Stimulated activated CD4-positive, alpha-beta T cell treated with anti-CD3 and anti-CD28 coated beads, Interleukin-4, amount 100 ng/mL, for 24 hours (primary cell): ENCODE measurements at regions not wholly inside any gene's neighbourhood (a gene's known extent, or its start where the extent isn't known, plus 50 kb on each side); places are given as distances from the start of the nearest gene placed in this dataset.
"Not testable (repeated sequence)": the region's sequence is repeated elsewhere in the genome, so short reads cannot be mapped to it uniquely, and the experiment has no call there.

Experiments used
- DNase-seq: peaks from one replicate; pipeline ENCODE4 v3.0.0-alpha.2; 2020

DNA sequence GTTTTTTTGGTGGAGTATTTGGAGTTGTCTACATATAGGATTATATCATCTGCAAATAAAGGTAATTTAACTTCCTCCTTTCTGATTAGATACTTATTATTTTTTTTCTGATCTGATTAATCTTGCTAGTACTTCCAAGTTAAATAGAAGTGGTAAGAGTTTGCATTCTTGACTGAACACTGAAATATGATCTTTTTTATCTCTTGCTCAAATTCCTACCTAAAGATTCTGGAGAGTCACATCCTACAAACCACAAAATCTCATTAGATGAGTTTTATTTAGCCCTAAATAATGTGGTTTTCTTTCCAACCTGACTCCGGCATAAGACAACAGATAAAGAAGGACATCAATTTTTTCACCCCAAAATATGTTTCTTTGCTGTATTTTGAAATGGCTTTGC, 977.9 kb upstream of the GBE1 start:
- DNase-seq = no peak

DNA sequence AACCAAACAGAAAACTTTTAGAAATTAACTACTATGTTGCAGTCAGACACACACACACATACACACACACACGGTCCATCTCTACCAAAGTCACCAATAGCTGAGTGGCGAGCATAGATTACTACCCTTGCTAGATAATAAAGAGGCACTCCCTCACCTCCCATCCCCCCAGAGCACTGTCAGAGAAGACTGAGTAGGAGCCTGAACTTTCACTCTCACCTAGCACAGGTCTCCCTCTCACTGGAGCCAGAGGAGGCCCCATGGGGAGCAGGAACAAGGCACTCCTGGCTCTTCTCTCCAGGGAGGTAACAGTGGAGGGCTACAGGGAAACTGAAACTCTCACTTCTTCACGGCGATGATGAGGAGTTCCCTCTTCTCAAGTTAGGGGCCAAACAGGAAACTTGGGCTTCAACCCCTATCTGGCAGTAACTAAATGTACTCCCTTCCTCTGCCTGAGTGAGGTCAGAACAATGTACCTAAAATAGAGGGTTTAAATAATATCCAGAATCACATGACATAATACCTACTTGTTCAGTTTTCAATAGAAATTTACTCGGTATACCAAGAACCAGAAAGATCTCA, 975.3 kb upstream of the GBE1 start:
- DNase-seq = no peak

DNA sequence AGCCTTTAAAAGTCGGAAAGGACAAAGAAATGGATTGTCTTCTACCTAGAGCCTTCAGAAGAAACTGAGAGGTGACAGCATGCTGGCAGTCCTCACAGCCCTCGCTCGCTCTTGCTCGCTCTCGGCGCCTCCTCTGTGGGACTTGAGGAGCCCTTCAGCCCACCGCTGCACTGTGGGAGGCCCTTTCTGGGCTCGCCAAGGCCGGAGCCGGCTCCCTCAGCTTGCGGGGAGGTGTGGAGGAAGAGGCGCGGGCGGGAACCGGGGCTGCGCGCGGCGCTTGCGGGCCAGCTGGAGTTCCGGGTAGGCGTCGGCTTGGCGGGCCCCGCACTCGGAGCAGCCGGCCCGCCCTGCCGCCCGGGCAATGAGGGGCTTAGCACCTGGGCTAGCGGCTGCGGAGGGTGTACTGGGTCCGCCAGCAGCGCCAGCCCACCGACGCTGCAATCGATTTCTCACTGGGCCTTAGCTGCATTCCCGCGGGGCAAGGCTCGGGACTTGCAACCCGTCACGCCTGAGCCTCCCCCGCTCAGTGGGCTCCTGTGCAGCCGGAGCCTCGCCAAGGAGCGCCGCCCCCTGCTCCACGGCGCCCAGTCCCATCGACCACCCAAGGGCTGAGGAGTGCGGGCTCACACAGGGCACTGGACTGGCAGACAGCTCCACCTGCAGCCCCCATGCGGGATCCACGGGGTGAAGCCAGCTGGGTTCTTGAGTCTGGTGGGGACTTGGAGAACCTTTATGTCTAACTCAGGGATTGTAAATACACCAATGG, 953.8 kb upstream of the GBE1 start:
- DNase-seq = no peak

DNA sequence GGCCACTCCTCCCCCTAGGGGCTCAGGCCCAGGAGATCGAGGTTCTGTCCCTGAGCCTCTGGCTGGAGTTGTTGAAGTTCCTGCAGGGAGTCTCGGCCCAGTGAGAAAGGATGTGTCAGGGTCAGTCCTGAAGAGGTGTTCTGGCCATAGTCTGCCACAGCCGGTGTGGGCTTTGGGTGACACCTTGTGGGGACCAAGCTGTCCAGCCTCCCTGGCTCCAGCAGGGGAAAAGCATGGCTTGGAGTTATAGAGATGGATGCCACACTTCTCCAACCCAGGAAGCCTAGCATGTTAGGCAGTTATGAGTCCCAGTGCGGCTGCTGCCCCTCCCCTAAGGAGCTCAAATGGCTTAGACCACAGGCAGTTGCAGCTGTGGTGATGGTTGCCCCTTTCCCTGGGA, 945.6 kb upstream of the GBE1 start:
- DNase-seq = no peak

DNA sequence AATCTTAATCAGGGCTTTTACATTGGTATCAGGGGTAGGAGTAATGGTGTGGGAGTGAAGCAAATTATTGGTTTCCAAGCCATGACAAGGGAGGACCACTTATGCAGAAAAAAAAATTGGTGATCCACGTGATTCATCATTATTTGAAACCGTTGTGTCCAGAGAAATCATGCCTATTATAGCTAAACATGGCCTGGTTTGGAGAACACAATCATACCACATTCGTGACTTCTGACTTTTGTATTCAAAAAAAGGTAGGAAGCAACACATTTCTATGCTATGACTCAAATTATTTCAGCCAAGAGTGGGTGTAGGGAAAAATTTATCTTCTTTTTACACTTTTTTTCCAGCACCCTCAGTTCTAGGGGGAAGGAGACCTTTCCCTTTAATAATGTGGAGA, 924.3 kb upstream of the GBE1 start:
- no peak for DNase-seq

DNA sequence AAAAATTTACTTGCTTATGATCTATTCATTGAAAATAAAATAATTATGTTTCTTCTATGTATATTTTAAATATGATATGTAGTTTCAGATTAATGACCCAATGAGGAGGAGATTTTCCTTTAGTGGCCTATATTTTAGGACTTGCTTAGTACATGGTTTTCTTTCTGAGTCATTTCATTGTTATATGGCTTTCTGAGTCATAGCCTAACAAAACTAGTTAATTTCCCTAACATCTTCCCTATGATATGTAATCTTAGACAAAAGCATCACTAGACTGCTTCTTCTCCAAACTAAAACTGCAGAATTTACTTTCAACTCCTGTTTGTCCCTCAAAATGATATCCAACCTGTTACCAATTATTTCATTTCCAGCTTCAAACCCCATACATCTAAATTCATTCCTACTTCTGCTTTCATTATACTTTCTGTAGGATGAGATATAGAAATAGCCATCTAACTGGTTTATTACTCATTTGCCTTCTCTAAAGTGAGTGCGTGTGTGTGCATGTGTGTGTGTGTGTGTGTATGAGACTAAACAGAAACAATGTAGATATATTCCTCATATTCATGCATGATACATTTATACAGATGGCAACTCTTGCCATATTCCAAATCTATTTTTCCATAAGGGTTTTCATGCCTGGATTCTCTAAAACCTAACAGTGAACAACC, 915.0 kb upstream of the GBE1 start:
- DNase-seq = no peak

DNA sequence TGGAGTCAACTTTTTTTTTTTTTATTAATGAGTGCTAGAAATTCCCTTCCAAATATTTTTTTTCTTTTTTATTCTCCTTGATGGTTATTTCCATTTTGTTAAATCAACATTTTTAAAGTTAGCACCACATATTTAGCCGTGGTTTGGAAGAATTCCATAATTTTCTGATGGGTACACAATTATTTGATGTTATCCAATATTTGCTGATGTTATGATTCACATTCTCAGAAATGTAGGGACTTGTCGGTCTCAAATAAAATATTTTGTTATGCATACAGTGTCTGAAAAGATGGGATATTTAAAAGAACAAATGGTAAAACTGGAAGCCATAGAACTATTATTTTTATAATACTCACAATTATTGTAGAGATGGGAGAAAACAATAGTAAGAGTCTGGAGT, 911.5 kb upstream of the GBE1 start:
- DNase-seq = no peak

DNA sequence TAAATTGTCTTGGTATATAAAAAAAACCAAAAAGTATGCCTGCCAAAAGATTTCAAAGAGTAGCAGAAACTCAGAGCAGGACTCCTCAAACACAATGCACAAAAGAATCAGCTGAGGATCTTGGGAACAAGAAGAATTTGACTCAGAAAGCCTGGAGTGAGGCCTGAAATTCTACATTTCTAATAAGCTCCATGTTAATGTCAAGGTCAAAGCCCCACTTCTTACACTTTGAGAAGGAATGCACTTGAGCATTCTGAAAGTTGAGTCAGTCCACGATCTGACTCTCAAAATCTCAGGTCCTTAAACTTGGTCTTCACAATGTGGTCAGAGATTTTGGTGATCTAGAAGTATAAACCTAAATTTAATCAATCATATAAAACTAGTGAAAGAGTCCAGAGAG, 910.0 kb upstream of the GBE1 start:
- DNase-seq = no peak

- no peak for DNase-seq
Observed at GRCh38 chr3:82654708-82655107, 893.3 kb upstream of the GBE1 start.

- DNase-seq = no peak
Observed at GRCh38 chr3:82643948-82644347, 882.5 kb upstream of the GBE1 start.

DNA sequence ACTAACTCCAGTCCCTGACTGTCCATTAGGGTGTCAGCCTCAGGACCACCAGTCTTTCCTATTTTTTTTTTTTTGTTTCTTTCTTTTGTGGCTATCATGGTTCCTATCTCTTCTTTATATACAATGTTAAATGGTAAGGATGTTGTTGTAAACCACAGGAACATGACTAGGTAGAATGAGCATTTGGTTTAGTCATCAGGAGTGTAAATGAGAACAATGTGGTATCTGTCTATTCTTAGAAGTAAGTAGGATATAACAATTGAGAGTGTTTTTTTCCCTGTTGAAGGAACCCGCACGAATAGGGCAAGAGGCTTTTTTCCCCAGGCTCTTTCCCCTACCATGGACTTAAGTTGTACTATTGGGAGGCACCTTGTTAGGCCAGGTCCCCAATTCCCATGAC, 880.3 kb upstream of the GBE1 start:
- DNase-seq = no peak

- no peak for DNase-seq
Observed at GRCh38 chr3:82640254-82640653, 878.8 kb upstream of the GBE1 start.

GRCh38 chr3:82637574-82637973, 876.1 kb upstream of the GBE1 start:
- DNase-seq = no peak

GRCh38 chr3:82636177-82636576, 874.7 kb upstream of the GBE1 start:
- DNase-seq = no peak

GRCh38 chr3:82633319-82633718, 871.9 kb upstream of the GBE1 start:
- no peak for DNase-seq

GRCh38 chr3:82629937-82630336, 868.5 kb upstream of the GBE1 start:
- DNase-seq = no peak

DNA sequence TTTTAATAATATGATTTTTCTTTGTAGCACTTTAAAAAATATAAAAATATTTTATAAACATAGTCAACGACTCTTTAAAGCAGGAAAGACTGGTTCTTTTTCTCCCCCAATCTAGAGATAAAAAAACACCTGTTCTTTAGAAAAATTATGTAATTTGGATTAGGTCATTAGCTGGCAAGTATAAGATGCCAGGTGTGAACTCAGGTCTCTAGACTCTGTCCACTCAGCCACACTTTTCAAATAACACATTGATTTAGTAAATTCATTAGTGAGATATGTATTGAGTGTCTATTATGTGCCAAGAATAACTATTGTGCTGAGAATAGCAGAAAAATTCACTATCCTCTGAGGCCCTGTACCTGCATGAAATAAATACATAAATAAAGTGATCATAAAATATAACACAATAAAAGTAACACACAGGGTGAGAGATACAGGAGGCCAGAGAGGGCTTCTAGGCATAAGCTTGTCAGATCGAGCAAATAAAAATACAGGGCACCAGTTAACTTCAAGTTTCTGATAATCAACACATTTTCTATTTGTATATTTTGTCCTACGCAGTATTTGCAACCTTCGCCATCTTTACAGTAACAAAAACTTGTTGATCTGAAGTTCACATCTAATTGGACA, 867.1 kb upstream of the GBE1 start:
- DNase-seq = no peak

DNA sequence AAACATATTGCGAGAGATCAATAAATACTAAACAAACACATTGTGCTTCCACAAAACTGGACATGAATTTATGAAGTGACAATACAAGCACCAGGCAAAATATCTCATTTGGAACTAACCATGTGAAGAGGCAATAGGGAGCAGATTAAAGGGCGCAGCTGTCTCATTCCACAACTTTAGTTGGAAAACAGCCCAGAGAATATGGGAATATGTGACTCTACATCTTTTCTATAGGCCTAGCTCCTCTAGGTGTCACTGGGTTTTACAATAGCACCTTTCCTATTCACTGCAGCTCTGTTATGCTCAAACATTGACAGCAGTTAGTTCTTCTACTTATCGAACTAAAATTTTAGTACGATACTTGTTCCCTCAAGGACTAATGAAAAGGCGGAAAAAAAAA, 866.3 kb upstream of the GBE1 start:
- DNase-seq = no peak

- not testable (repeated sequence) for DNase-seq
Observed at GRCh38 chr3:82620744-82621143, 859.3 kb upstream of the GBE1 start.

DNA sequence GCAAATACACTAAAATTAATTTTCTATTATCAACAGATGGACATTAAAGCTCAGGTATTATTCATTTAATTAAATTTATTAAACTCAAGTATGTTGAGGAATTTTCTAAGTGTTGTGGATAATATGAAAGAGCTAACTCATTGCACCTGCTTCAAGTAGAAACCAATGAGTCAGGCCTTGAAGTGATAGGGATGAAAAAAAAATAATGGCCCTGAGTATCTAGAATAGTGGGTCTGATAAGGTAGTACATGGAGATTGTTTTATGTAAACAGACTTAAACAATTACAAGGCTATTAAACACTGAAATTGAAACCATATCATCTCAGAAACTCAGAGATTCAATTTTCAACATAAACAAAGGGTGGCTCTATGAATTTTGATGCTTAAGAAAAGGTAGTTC, 857.1 kb upstream of the GBE1 start:
- no peak for DNase-seq

DNA sequence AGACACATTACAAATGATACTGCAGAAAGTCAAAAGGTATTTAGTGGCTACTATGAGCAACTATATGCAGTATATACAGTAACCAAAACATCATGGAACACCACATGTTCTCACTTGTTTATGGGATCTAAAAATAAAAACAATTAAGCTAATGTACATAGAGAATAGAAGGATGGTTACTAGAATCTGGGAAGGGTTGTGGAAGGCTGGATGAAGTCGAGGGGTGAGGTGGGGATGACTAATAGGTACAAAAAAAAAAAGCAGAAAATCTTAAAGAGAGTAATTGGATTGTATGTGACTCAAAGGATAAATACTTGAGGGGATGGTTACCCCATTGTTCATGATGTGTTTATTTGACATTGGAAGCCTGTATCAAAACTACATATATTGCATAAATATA, 848.8 kb upstream of the GBE1 start:
- DNase-seq = no peak

- DNase-seq = no peak
Observed at GRCh38 chr3:82607391-82607790, 845.9 kb upstream of the GBE1 start.

DNA sequence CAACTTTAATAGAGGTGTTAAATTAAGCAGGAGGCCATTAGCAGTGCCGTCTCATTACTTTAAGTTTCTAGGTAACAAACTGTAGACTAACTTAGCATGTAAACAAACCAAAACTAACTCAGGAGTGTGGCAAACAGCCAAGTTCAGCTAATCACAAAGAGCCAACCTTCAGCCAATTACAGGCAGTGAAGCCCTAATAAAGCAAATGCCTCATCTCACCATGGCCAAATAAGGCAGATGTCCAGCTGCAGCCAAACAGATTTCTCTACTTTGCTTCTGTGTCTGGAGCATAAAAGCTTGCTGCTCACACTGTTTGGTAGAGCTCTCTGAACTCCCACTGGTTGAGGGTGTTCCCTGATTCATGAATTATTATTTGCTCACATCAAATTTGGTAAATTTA, 835.4 kb upstream of the GBE1 start:
- DNase-seq = no peak

DNA sequence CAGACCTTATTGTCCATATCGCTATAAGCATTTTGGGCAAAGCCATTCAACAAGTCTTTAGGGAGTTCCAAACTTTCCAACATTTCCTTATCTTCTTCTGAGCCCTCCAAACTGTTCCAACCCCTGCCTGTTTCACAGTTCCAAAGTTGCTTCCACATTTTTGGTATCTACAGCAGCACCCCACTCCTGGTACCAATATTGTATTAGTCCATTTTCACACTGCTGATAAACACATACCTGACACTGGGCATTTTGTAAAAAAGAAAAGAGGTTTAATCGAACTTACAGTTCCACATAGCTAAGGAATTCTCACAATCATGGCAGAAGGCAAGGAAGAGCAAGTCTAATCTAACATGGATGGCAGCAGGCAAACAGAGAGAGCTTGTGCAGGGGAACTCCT, 834.1 kb upstream of the GBE1 start:
- DNase-seq = no peak
